CD4-positive, alpha-beta T cell treated with Interleukin-6 for 4 hours (primary cell): ENCODE measurements at regions not wholly inside any gene's neighbourhood (a gene's known extent, or its start where the extent isn't known, plus 50 kb on each side); places are given as distances from the start of the nearest gene placed in this dataset.
"Not testable (repeated sequence)": the region's sequence is repeated elsewhere in the genome, so short reads cannot be mapped to it uniquely, and the experiment has no call there.

Source experiments
- DNase-seq: peaks from one replicate; pipeline ENCODE4 v3.0.0-alpha.2; 2020; ENCODE audit warnings: mixed read lengths

DNA sequence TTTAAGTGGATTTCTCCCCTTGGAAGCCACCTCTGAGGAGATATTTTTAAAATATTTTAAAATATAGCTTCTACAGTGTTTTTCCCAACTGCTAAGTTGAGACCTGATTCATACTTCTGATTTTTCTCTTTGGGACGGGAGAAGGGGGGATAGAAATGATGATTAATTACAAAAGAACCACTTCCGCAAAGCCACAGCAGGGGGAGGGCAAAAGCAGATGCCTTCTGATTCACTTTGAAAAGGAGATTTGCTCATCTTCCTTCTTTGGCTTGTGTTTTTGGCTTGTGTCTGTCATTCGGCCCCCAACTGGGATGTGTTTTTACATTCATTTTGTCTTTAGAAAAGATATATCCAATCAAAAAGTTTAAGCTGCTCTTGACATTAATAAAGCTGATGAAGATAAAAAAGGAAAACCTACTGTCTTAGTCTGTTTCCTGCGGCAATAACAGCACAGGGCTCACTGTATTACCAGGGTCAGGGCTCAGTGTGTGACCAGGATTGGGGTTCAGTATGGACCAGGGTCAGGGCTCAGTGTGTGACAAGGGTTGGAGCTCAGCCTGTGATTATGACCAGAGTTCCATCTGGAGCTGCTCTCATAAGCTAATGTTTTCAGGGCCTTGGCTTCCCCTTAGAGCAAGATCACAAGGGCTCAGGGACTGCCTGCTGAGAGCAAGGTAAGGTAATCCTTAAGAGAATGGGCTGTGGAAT lies 223.2 kb downstream of the MTHFS start:
- no peak for DNase-seq

DNA sequence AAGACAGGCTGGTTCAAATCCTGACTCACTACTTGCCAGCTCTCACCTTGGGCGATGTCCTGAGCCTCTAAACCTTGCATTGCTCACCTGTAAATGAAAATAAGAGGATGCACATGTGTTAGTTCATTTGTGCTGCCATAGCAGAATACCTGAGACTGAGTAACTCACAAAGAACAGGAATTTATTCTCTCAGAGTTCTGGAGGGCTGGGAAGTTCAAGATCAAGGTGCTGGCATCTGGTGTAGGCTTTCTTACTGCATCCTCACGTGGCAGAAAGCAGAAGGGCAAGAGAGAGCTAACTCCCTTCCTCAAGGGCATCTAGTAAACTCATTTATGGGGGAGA lies 222.7 kb downstream of the MTHFS start:
- no peak for DNase-seq

DNA sequence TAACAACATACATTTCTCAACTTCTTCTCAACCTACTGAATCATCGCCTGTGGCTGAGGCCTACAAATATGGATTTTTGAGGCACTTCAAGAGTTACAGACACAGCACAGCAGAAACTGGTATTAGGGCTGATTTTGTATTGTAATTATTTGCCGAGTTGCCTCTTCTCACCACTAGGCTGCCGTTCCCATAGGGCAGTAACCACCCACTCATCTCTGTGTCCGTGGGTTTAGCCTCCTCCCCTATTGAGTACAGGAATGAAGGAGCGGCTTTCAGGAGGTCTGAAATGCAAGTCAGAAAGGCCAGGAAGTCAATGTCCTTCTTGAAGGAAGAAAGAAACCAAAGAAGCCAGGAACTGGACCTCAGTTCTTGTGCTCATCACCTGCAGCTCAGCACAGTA lies 220.8 kb downstream of the MTHFS start:
- DNase-seq, result no peak

DNA sequence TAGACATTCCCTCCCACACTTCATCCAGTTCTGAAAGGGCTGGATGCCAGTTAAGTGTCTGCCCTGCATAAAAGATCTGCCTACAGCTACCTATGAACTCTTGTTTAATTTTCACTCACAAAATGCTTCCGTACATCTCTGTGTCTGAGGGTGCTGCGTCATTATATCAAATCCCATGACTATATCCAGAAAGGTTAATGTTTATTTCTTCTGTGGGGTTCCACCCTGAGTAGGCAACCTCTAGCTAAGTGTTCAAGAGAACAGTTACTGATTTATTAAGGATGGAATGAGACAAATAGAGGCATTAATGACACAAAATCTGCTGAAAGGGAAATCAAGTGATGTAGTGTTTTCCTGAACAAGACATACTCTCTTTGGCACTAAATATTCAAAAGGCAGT lies 220.2 kb downstream of the MTHFS start:
- DNase-seq, result no peak

DNA sequence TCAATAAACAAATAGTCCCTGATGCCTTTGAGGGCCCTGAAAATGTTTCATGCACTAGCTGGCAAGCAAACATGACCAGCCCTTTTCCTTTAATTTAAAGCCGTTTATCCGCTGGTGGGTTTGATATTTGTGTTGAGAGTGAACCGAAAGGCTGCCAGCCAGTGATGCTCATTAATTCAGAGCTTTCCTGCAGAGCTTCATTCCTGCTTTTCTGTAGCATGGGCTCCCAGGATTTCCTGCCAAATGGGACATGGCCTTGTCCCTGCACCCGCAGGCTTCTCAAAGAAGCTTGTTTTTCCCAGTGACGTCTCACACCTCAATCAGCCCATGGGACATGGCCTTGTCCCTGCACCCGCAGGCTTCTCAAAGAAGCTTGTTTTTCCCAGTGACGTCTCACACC lies 219.6 kb downstream of the MTHFS start:
- no peak for DNase-seq

DNA sequence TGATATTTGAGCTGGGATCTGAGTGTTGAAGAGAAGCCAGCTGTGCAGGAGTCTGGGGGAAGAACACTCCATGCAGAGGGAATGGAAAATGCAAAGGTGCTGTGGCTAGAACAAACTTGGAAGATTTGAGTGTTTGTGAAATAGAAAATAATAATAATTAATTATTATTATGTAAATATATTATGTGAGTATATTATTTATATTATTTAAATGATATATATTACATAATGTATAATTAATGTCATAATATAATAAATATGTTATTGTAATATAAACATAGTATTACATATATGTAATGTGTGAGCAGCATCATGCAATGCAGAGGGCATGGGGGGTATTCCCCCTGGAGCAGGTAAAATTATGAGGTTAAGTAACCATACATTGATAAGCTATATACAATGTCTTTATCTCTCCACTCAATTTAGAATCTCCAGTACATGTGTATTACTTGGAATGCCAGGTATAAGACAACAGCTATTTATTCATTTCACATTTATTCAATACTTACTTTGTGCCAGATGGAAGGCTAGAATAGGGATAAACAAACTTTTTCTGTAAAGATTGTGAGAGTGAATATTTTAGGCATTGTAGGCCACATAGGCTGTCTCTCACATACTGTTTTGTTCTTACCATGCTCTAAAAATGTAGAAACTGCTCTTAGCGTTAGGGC lies 218.6 kb downstream of the MTHFS start:
- DNase-seq, result no peak

DNA sequence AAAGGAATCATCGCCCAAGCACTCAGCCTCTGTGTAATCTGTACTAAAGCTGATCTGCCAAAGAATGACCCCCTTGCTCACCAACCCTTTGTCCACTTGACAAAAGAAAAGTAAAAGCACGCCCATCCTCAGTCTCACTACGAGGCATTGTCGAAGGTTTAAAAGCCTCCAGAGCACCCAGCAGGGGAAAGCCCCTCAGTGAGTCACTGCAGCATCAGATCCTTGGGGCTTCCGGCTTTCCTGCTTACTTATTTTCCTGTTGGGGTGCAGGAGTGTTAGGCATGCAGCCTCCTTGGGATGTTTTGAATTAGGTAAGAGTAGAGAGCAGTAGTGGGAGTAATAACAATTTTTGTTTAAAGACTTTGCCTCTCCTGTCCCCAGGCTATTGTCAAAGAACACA lies 216.1 kb downstream of the MTHFS start:
- no peak for DNase-seq

DNA sequence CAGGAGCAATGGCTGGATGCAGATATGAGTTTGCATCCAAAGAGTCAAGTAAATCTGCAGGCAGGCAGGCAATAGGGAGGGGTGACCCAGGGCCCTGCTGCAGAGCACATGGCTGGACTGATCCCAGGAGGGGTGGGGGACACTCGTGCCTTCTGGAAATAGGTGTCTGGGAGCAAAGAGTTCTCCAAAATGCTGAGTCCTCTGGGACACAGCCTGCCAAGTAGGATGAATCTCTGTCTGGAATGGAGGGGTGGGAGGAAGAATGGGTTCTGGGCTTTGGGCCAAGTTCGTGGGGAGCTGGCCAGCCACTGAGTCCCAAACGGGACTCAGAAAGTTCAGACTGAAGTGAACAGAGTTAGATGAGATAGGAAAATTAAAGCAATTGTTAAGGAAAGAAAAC lies 214.5 kb downstream of the MTHFS start:
- no peak for DNase-seq

DNA sequence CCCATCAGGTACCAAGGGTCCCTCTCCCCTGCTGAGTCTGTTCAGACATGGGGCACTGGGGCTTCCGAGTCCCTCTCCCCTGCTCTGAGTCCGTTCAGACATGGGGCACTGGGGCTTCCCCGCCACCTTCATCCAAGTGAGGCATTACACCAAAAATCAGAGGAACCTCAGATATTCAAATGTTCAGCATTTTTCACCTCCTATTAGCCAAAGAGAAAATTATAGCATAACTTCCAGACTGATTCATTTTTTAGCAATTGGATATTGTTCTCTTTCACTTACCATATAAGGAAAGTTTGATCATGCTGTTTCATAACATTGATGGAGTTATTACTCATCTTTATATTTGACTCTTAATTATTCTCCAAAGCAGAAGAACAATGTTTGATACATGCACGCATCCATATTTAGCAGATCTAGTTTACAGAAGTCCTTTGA lies 213.9 kb downstream of the MTHFS start:
- no peak for DNase-seq

GRCh38 chr15:79689030-79689429 lies 207.8 kb downstream of the MTHFS start:
- DNase-seq, result no peak

DNA sequence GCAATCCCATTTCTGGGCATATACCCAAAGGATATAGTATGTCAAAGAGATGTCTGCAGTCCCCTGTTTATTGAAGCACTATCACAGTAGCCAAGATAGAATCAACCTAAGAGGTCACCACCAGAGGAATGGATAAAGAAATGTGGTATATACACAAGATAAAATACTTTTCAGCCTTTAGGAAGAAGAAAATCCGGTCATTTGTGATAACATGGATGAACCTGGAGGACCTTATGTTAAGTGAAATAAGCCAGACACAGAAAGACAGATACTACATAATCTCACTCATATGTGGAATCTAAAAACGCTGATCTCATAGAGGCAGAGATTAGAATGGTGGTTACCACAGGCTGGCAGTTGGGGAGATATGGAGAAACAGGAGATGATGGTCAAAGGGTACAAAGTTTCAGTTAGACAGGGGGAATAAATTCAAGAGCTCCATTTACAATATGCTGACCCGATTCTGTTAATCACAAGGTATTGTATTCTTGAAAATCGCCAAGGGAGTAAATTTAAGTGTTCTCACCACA lies 195.8 kb downstream of the MTHFS start:
- DNase-seq, result no peak

GRCh38 chr15:79702621-79703020 lies 194.2 kb downstream of the MTHFS start:
- DNase-seq, result no peak

DNA sequence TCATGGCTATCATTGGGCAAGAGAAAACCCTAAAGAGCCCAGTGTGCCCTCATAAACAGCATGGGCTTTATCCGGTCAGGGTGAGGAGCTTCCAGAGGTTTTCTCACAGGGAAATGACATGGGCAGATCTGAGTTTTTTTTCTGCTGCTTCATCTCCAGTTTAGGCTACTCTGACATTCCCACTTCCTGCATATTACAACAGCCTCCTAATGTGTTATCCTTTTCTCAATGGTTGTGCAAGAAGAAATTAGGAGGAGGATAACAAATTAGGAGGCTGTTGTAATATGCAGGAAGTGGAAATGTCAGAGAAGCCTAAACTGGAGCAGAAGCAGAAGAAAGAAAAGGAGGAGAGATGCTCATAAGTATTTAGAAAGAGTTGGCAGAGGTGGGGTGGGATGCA lies 175.6 kb downstream of the MTHFS start:
- DNase-seq, result no peak

GRCh38 chr15:79724312-79724711 lies 172.5 kb downstream of the MTHFS start:
- no peak for DNase-seq

DNA sequence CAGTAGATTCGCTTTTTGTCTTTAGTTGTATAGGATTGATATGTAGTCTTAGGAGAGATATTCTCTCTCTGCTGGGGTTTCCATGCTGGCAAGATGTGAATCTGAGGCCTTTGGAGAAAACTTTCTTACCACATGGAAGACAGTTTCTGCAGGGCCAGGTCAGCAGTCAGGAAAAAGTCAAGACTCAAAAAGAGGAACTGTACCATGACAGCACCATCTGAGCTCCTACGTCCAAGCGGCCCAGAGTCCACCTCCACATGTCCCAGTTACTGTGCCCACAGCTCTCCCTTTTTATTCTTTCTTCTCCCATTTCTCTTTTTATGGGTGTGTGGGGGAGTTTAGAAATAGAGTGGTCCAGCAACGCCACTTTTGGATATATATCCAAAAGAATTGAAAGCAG lies 172.0 kb downstream of the MTHFS start:
- no peak for DNase-seq

DNA sequence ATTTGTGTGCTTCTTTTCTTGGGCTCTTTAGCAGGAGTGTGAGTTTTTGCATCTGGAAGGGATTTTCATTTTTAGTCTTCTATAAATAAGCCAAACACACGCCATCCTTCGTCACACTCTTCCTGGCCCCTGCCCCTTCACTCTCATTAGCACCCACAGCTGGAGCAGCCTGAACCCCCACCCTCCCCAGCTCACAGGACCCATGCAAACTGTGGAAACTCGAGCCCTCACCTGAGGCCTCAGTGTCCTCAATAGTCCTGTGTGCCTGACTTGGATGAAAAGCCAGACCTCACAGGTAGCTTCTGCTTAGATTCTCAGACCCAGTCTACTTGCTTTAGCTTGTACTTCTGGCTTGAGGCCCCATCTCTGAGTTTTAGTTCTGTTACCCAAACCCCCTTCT lies 167.9 kb downstream of the MTHFS start:
- DNase-seq, result no peak

DNA sequence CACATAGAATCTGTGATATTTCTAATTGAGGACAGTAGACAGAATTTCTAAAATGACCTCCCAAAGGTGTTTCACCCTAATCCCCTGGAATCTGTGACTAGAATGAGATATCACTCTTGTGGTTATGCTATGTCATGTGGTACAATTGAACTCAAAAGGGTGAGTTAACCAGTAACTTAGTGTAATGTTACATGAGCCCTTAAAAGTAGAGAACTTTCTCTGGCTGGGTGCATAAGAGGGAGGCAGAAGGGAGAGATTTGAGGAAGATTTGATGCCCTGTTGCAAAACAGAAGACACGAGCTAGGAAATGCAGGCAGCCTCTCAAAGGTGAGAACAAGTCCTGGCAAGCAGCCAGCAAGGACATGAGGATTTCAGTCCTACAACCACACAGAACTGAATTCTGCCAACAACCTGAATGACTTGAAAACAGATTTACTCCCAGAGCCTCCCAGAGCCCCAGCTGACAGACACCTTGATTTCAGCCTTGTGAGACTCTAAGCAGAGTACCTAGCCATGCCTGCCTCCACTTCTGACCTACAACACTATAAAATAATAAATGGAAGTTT lies 160.3 kb downstream of the MTHFS start:
- DNase-seq, result no peak

DNA sequence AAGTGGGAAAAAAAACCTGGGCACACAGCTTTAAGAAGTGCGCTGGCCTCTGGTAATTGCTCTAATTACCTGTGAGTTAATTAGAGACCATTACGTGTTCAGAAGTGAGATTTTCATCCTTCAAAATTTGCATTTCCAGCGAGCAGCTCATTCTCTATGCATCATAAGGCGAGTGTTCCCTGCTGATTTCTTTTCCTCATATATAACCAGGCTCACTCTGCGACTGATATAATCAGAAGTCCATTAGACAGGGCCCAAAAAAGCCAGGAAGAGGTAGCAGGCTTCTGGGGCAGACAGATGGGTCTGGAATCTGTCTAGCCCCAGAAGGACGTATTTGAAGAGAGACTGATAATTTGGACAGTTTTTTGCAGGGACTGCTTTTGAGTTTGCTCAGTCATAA lies 158.7 kb downstream of the MTHFS start:
- DNase-seq, result no peak

DNA sequence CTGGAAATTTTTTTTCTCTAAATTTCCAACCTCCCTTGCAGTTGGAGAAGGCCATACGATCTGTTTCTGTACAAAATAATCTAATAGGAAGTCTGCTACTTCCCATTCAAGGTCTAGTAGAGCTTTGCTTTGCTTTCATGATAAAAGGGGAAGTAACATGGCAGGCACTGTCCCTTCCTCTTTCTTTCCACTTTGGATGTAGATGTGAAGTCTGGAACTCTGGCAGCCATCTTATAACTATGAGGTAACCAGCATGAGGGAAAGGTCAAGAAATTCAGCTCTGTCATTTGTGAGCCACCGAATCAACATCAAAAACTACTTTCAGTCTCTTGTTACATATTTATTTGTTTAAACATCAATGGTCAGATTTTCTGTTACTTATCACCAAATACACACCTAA lies 156.3 kb downstream of the MTHFS start:
- no peak for DNase-seq

DNA sequence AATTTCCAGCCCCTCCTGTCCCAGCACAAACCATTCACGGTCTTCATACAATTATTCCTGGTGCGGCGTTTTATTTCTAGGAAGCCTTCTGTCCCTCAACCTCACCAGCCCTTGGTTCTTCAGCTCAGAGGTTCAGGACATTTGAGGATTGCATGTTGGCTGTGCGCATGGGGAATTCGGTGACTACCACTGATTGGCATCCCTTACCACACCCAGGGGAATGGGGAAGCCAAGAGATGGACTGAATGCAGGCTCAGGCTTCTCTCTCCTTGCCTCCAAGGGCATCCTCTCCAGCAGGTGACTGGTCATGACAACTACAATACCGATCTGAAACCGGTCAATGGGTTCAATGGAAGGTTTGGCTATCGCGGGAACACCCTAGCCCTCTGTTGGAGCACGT lies 153.8 kb downstream of the MTHFS start:
- no peak for DNase-seq

DNA sequence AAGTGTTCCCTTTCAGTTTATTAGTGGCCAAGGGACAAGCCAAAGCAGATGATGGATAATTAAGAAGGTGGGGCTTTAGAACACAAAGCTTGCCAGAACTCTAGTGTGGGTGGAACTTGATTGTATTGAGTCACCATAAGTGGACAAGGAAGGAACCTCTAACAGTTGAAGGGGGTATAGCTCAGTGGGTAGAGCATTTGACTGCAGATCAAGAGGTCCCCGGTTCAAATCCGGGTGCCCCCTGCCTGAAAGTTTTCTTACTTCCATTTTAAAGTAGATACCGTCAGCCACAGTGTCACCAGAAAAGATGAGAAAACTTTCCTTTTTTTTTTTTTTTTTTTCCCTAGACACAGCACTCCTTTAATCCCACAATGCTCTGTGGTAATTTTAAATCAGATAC lies 152.3 kb downstream of the MTHFS start:
- not testable (repeated sequence) for DNase-seq

DNA sequence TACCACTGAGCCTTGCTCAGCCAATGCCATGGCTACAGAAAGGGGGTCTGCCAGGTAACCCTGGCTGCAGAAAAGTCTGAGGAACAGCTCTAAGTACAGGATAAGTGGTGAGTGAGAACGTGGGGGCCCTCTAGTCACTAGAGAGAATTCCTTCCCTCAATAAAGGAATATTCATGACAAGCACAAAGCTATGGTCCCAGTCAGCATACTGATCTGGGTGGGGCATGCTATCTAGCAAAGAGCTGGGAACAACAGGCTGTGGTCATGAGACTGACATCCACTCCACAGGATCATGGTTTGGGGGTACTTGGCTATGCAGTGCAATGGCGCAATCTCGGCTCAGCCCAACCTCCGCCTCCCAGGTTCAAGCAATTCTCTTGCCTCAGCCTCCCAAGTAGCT lies 140.4 kb downstream of the MTHFS start:
- DNase-seq, result no peak

DNA sequence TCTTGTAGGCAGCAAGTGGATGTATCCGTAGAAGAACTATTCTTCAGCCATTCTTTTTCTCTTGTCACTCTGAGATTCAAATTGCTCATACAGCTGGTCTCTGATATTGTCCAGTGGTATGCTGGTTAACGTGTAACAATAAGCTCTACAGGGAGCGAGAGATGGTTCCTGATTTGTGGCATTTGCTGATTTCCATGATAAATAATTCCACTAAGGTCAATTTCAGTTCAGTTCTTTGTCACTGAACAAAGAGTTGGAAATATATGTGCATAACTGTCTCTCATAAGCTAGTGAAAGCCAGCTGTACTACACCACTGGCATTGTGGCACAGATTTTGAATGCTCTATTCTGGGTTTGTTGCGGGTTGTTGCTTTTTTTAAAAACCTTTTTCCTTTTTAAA lies 131.7 kb downstream of the MTHFS start:
- DNase-seq, result no peak

GRCh38 chr15:79769069-79769481 lies 127.7 kb downstream of the MTHFS start:
- DNase-seq, result no peak
